Common myeloid progenitor, CD34-positive (primary cell): ENCODE measurements at regions not wholly inside any gene's neighbourhood (a gene's known extent, or its start where the extent isn't known, plus 50 kb on each side); places are given as distances from the start of the nearest gene placed in this dataset.

Experiments used
- CTCF ChIA-PET: fragments of 350-600 bp; sonication (Branson Sonifier 250); formaldehyde crosslinking; loops from one replicate; lab custom pipeline; 2021; ENCODE audit warnings: antibody characterized with exemption; lab: Charles Lee
- POLR2A ChIA-PET: fragments of 350-600 bp; sonication (Branson Sonifier 250); formaldehyde crosslinking; loops from one replicate; lab custom pipeline; 2021; ENCODE audit warnings: antibody characterized with exemption; lab: Charles Lee
- DNase-seq, 3 donors: peaks; one replicate each; pipeline versions ENCODE4 v3.0.0 to v3.0.0-alpha.2; 2013
- H3K27ac ChIP-seq, 2 experiments: 1 replicate in 1 of 2; 2 replicates in 1 of 2; pipeline ENCODE4 v1.7.0; 2013; ENCODE audit warnings: inconsistent platforms in 2 of 2, low read length in 2 of 2, mild to moderate bottlenecking in 2 of 2, low read depth in 1 of 2, moderate library complexity in 1 of 2; ENCODE audit not compliant: severe bottlenecking in 2 of 2, insufficient read depth in 1 of 2, poor library complexity in 1 of 2
- H3K27me3 ChIP-seq, 5 experiments: replicated peaks in 2 of 5; 1 replicate in 3 of 5; 2 replicates in 2 of 5; pipeline versions ENCODE4 v1.6.1 to v1.7.0; 2013; ENCODE audit warnings: low read length in 4 of 5, mild to moderate bottlenecking in 2 of 5, moderate library complexity in 2 of 5, inconsistent platforms in 1 of 5; ENCODE audit not compliant: insufficient read depth in 5 of 5, control insufficient read depth in 4 of 5
- H3K36me3 ChIP-seq, 4 experiments: 1 replicate in 2 of 4; 2 replicates in 2 of 4; pipeline versions ENCODE4 v1.6.1 to v1.7.0; 2013; ENCODE audit warnings: low read length in 3 of 4, control low read depth in 1 of 4, mild to moderate bottlenecking in 1 of 4; ENCODE audit not compliant: control insufficient read depth in 4 of 4, insufficient read depth in 4 of 4
- H3K4me1 ChIP-seq, 4 experiments: 1 replicate in 3 of 4; 2 replicates in 1 of 4; pipeline versions ENCODE4 v1.6.1 to v1.7.1; 2013; ENCODE audit warnings: low read length in 3 of 4, mild to moderate bottlenecking in 3 of 4, control low read depth in 1 of 4, inconsistent platforms in 1 of 4, moderate library complexity in 1 of 4; ENCODE audit not compliant: control insufficient read depth in 4 of 4, insufficient read depth in 4 of 4; ENCODE audit errors: control extremely low read depth in 1 of 4
- H3K4me3 ChIP-seq, 7 experiments: 1 replicate in 4 of 7; 2 replicates in 3 of 7; pipeline versions ENCODE4 v1.5.1 to v1.7.0; 2013; ENCODE audit warnings: mild to moderate bottlenecking in 7 of 7, low read length in 6 of 7, moderate library complexity in 6 of 7, inconsistent platforms in 2 of 7, low read depth in 2 of 7, control low read depth in 1 of 7; ENCODE audit not compliant: insufficient read depth in 4 of 7, control insufficient read depth in 1 of 7; ENCODE audit errors: extremely low read depth in 1 of 7
- H3K9me3 ChIP-seq, 5 experiments: 1 replicate in 4 of 5; 2 replicates in 1 of 5; pipeline versions ENCODE4 v1.6.1 to v1.7.1; 2013; ENCODE audit warnings: low read length in 4 of 5, mild to moderate bottlenecking in 2 of 5, inconsistent platforms in 1 of 5, low read depth in 1 of 5, moderate library complexity in 1 of 5; ENCODE audit not compliant: control insufficient read depth in 4 of 5, insufficient read depth in 2 of 5; ENCODE audit errors: control extremely low read depth in 1 of 5
- WGBS: methylation state at CpG from one replicate; pipeline ENCODE4 v1.1.5; 2013; ENCODE audit not compliant: insufficient coverage; 5-methylcytosine and 5-hydroxymethylcytosine counted together

DNA sequence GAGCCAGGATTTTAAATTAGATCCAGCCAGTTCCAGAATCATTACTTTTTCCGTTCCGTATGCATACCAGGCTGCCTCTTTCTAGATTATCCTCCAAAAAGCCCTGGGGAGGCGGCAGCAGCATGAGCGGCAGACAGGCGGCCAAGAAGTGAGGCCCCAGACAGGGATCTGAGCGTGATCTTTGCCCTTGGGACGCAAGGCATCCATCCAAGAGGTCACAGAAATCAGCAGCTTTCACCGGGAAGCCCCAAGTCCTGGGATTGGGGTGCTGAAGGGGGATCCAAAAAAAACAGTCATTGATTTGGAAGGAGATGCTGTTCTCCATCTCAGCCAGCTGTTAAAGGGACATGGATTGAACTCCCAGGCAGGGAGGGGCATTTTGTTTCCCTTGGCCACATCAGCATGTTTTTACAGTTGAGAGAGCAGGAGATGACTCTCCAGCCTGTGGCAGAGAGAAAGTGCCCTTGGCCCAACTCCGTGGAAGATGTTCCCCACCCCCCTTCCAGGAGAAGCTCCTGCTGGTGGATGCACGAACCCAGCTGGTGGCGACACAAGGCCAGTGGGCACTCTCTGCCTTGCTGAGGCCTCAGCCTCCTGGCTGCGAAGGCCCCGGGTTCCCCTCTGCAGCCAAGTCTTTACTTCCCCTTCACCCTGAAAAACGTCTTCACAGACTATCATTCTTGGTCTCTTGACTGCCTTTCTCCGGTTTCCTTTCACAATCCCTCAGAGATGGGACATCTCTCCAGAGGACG, 265.6 kb downstream of the ANAPC1 start:
- POLR2A ChIA-PET = interaction anchor here (0.7 kb wide), 1 partner anchor 21 kb away, joined by 4 read pairs; no protein-coding TSS in a partner anchor
- no peaks in the 10 kb centered on the region for H3K36me3 ChIP-seq
- DNase-seq = peak in 2 of 3 donors; percentile 54 to 60
- H3K4me3 ChIP-seq = no peak overlapping the region
- CTCF ChIA-PET = interaction anchor here (0.9 kb wide), 1 partner anchor 14 kb away, joined by 3 read pairs; no protein-coding TSS in a partner anchor
- no peaks in the 10 kb centered on the region for H3K9me3 ChIP-seq
- no peak overlapping the region for H3K27ac ChIP-seq
- WGBS = 50% methylated on average over 15 of the region's 16 CpGs
- peaks cover 10 to 22% (median 15%) of the 10 kb centered on the region in 4 experiments for H3K4me1 ChIP-seq
- no peaks in the 10 kb centered on the region for H3K27me3 ChIP-seq

DNA sequence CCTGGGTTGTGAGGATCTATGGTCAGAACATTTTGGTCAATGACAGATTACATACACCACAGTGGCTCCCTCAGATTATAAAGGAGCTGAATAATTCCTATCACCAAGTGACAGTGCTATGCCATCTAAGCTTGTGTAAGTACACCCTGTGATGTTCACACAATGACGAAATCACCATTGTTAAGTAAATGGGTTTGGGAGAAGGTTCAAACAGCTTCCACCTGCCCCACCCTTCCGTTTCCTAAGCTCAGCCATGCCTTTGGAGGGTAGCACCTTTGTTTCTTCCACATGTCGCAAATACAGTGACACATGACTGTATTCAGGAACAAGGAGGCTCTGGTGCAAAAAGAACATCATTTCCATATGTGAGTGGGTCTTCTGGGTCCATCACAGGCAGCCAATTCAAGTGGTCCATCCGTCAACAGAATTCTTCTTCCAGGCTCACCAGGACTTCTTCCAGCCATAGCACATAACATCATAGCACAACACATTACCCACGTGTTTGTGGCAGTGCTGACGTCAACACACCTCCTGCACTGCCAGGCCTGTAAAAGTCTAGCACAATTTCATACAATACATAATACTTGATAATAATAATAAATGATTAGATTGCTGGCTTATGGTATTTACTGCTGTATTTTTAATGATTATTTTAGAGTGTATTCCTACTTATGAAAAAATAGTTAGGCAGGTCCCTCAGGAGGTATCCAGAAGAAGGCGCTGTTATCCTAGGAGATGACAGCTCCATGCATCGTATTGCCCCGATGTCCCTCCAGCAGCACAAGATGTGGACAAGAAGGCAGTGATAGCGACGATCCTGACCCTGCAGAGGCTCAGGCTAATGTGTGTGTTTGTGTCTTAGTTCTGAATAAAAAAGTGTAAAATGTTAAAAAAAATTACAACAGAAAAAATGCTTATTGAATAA, 264.8 kb downstream of the ANAPC1 start:
- no peak for DNase-seq
- no peaks in the 10 kb centered on the region for H3K27me3 ChIP-seq
- peaks cover 12 to 29% (median 16%) of the 10 kb centered on the region in 4 experiments for H3K4me1 ChIP-seq
- no peaks in the 10 kb centered on the region for H3K9me3 ChIP-seq
- no peak overlapping the region for H3K4me3 ChIP-seq
- no peaks in the 10 kb centered on the region for H3K36me3 ChIP-seq
- H3K27ac ChIP-seq = no peak overlapping the region
- 90% methylated on average over 6 of the region's 11 CpGs for WGBS
- CTCF ChIA-PET = no interaction called here
- POLR2A ChIA-PET = interaction anchor here (0.7 kb wide), 1 partner anchor 20 kb away, joined by 4 read pairs; no protein-coding TSS in a partner anchor

DNA sequence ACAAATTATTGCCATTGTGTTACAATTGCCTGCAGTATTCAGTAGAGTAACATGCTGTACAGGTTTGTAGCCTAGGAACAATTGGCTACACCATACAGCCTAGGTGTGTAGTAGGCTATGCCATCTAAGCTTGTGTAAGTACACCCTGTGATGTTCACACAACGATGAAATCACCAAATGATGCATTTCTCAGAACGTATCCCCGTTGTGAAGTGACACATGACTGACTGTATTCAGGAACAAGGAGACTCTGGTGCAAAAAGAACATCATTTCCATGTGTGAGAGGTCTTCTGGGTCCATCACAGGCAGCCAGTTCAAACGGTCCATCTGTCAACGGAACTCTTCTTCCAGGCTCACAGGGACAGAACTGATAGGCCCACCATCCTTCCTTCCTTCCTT, 263.7 kb downstream of the ANAPC1 start:
- Histone ChIP-seq H3K9me3 (no peaks in the 10 kb centered on the region), H3K27ac (no peak overlapping the region), H3K4me1 (peaks cover 16 to 39% (median 22%) of the 10 kb centered on the region in 4 experiments), H3K4me3 (no peak overlapping the region), H3K36me3 (no peaks in the 10 kb centered on the region), H3K27me3 (no peaks in the 10 kb centered on the region)
- CTCF ChIA-PET = interaction anchor here (1.4 kb wide), 1 partner anchor 12 kb away, joined by 5 read pairs; no protein-coding TSS in a partner anchor
- no peak for DNase-seq
- POLR2A ChIA-PET = no interaction called here
- 100% methylated on average over 5 of the region's 5 CpGs for WGBS

DNA sequence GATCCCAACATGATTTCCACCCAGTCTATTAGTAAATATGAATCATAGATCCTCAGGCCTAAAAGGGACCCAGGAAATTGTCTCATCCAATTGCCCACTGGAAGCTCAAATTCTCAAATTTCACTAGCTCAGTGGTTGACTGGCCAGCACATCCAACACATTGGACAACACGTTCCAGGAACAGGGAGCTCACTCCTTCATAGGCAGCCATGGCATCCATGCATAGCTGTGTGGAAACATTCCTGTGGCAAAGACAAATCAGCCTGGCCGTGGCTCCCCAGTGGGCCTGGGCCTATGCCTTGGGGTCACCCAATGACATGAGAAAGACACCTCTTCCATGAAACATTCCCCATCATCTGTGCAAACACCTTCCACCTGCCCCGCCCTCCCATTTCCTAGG, 261.1 kb downstream of the ANAPC1 start:
- POLR2A ChIA-PET = no interaction called here

DNA sequence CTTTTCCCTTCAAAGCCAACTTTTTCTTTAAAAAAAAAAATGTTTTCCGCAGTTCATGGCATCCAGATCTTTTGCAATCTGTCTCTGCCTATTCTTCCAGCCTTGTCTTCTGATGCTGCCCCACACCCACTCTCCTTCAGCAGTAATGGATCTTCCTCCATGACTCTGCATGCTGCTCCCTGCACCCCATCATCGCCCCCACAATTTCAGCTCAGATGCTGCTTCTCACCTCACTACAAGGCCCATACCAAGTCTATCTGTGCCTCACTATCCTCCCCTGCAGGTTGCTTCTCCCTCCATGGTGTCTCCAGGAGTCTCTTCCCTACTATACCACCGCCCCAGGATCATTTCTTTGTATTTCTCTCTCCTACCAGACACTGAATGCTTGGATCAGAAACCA, 260.6 kb downstream of the ANAPC1 start:
- CTCF ChIA-PET = interaction anchor here (1.2 to 1.5 kb wide), 2 partner anchors 9 to 39 kb away, joined by 3 to 7 read pairs; no protein-coding TSS in a partner anchor
- no peak for DNase-seq
- Histone ChIP-seq H3K4me3 (no peak overlapping the region), H3K27me3 (no peaks in the 10 kb centered on the region), H3K27ac (no peak overlapping the region), H3K9me3 (peaks cover 1 to 9% (median 3%) of the 10 kb centered on the region in 5 experiments), H3K36me3 (no peaks in the 10 kb centered on the region), H3K4me1 (peaks cover 14 to 39% (median 21%) of the 10 kb centered on the region in 4 experiments)
- 97% methylated on average over 3 of the region's 3 CpGs for WGBS
- POLR2A ChIA-PET = no interaction called here

More for the DNA sequence above, 261.1 kb downstream of the ANAPC1 start:
- WGBS = 96% methylated on average over 3 of the region's 3 CpGs
- no peaks in the 10 kb centered on the region for H3K36me3 ChIP-seq
- H3K4me3 ChIP-seq = no peak overlapping the region
- no peak for DNase-seq
- peaks cover 0 to 6% (median 2%) of the 10 kb centered on the region in 5 experiments for H3K9me3 ChIP-seq
- H3K4me1 ChIP-seq = peaks cover 14 to 44% (median 25%) of the 10 kb centered on the region in 4 experiments
- CTCF ChIA-PET = interaction anchor here (1.2 to 1.5 kb wide), 2 partner anchors 9 to 78 kb away, joined by 3 to 7 read pairs; no protein-coding TSS in a partner anchor
- H3K27me3 ChIP-seq = no peaks in the 10 kb centered on the region
- no peak overlapping the region for H3K27ac ChIP-seq

DNA sequence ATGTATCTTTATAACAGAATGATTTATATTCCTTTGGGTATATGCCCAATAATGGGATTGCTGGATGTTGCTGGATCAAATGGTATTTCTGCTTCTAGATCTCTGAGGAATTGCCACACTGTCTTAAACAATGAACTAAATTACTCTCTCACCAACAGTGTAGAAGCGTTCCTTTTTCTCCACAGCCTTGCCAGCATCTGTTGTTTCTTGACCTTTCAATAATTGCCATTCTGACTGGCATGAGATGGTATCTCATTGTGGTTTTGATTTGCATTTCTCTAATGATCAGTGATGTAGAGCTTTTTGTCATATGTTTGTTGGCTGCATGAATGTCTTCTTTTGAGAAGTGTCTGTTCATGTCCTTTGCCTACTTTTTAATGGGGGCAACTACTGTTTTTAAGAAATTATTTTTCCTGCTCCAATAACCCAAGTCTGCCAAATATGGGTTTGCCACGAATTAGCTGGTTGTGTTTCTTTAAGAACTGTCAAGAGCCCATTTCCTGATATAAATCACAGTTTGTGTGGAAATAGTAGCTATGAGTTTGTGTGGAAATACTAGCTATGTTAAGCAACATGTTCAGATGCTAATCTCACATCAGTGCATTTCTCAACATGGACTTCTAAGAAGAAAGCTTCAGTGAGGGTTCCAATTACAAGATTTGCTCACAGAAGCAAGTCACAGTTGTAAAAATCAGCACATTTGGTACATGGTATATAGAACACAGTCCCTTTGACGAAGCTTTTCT, 259.4 kb downstream of the ANAPC1 start:
- H3K27ac ChIP-seq = no peak overlapping the region
- no peaks in the 10 kb centered on the region for H3K36me3 ChIP-seq
- H3K4me3 ChIP-seq = peak overlapping the region in 1 of 7 experiments; percentile 43
- no peaks in the 10 kb centered on the region for H3K27me3 ChIP-seq
- ChIA-PET CTCF (interaction anchor here (0.9 to 1.5 kb wide), 2 partner anchors 14 to 38 kb away, joined by 3 read pairs; no protein-coding TSS in a partner anchor), POLR2A (interaction anchor here (0.6 kb wide), 1 partner anchor 82 kb away, joined by 3 read pairs; no protein-coding TSS in a partner anchor)
- H3K9me3 ChIP-seq = peaks cover 1 to 19% (median 4%) of the 10 kb centered on the region in 5 experiments
- peak; percentile 69 to 93 (median 88) for DNase-seq
- no CpG with 5 or more reads among the region's 3 CpGs for whole genome bisulfite sequencing
- H3K4me1 ChIP-seq = peaks cover 5 to 29% (median 13%) of the 10 kb centered on the region in 4 experiments
